ENCODE measurements at regions not wholly inside any gene's neighbourhood (a gene's known extent, or its start where the extent isn't known, plus 50 kb on each side); places are given as distances from the start of the nearest gene placed in this dataset.

- peaks cover 0 to 6% of the 10 kb centered on the region in 2 experiments for H4K20me1 ChIP-seq (replicated peaks in 1 of 2; ENCODE audit: control insufficient read depth in 1 of 2, insufficient read depth in 2 of 2, low read length in 2 of 2)
- 81% methylated on average over 3 of the region's 3 CpGs; no CpG with 5 or more reads in 1 of the 2 experiments for WGBS, 2 experiments (ENCODE audit: extremely low coverage in 1 of 2, insufficient coverage in 1 of 2, insufficient read length in 1 of 2, insufficient replicate concordance in 2 of 2, low coverage in 1 of 2, low lambda C conversion rate in 2 of 2, missing lambda C conversion rate in 1 of 2)
- CTCF ChIA-PET (ENCODE audit: partially characterized antibody) = interaction anchor here (1.7 kb wide), 1 partner anchor 122 kb away, joined by 5 read pairs; no protein-coding TSS in a partner anchor
- TF ChIP-seq CTBP2 (IDR thresholded peaks at IDR 0.05; ENCODE audit: borderline replicate concordance, insufficient read depth, insufficient read length, low read length) (no peak), CHD1 (IDR thresholded peaks at IDR 0.05; ENCODE audit: low read depth, low read length) (no peak), ATF3 (IDR thresholded peaks at IDR 0.05; ENCODE audit: insufficient read depth, low read depth, low read length) (no peak), TAF1 (IDR thresholded peaks at IDR 0.05; ENCODE audit: low read depth, low read length) (no peak)
Observed at GRCh38 chr1:18047122-18047521, 60.5 kb upstream of the IGSF21 start.

More at GRCh38 chr1:18047122-18047521, 60.5 kb upstream of the IGSF21 start:
- Histone ChIP-seq H3K79me2 (ENCODE audit: control insufficient read depth in 1 of 2, insufficient read depth in 2 of 2, low read length in 2 of 2) (no peaks in the 10 kb centered on the region), H2BK5ac (ENCODE audit: low read depth, low read length) (no peak overlapping the region), H2BK120ac (replicated peaks; ENCODE audit: low read depth, low read length) (no peak overlapping the region), H3K27ac (ENCODE audit: low read depth, low read length) (no peak overlapping the region), H3K4me2 (ENCODE audit: insufficient read depth in 1 of 2, low read depth in 2 of 2, low read length in 2 of 2) (no peak overlapping the region), H4K5ac (ENCODE audit: insufficient read length, low read depth, low read length) (no peak overlapping the region), H2BK20ac (ENCODE audit: low read length) (no peak overlapping the region), H4K91ac (replicated peaks; ENCODE audit: insufficient read length, low read length) (no peak overlapping the region), H3K4me1 (replicated peaks in 1 of 4; ENCODE audit: control insufficient read depth in 3 of 4, insufficient read depth in 4 of 4, low read length in 3 of 4) (no peaks in the 10 kb centered on the region), H4K8ac (ENCODE audit: extremely low read depth, insufficient read depth, low read length) (no peak overlapping the region), H3K23me2 (ENCODE audit: low read depth, low read length) (peaks cover 9% of the 10 kb centered on the region; the same call in 1 of the 2 replicates), H3K9me3 (ENCODE audit: insufficient read depth in 2 of 2, low read depth in 1 of 2, low read length in 1 of 2) (no peaks in the 10 kb centered on the region), H3K18ac (ENCODE audit: extremely low read depth, low read length) (no peak overlapping the region), H2AK5ac (ENCODE audit: low read depth, low read length) (no peak overlapping the region), H3K14ac (ENCODE audit: insufficient read length) (no peak overlapping the region), H3K79me1 (ENCODE audit: low read depth, low read length) (no peaks in the 10 kb centered on the region), H3K27me3 (replicated peaks in 1 of 4; ENCODE audit: control insufficient read depth in 3 of 4, extremely low read depth in 1 of 4, insufficient read depth in 3 of 4, low read length in 3 of 4) (no peaks in the 10 kb centered on the region), H3K23ac (ENCODE audit: insufficient read length) (no peak overlapping the region), H2AFZ (ENCODE audit: low read length) (no peak overlapping the region), H3K36me3 (ENCODE audit: control insufficient read depth in 2 of 4, insufficient read depth in 4 of 4, low read length in 3 of 4) (no peaks in the 10 kb centered on the region), H2BK12ac (ENCODE audit: low read depth, low read length) (no peak overlapping the region), H3K9ac (replicated peaks in 1 of 4; ENCODE audit: extremely low read depth in 1 of 4, low read depth in 3 of 4, low read length in 3 of 4) (no peak overlapping the region), H3K4me3 (ENCODE audit: extremely low read depth in 1 of 4, insufficient read depth in 2 of 4, low read depth in 3 of 4, low read length in 4 of 4) (no peak overlapping the region), H3K56ac (replicated peaks; ENCODE audit: insufficient read length, low read depth, low read length) (no peak overlapping the region), H2BK15ac (ENCODE audit: low read length) (no peak overlapping the region), H3K4ac (replicated peaks; ENCODE audit: insufficient read length, low read depth, low read length) (no peak overlapping the region)
- FAIRE-seq = no peak
- no peak for DNase-seq (ENCODE audit: low read depth in 1 of 2, low spot score in 2 of 2)
- POLR2A ChIA-PET (ENCODE audit: partially characterized antibody) = no interaction called here
